Right ventricle myocardium inferior (tissue), 1 donor: ENCODE measurements at regions not wholly inside any gene's neighbourhood (a gene's known extent, or its start where the extent isn't known, plus 50 kb on each side); places are given as distances from the start of the nearest gene placed in this dataset.

ENCODE experiments used
- ATAC-seq: fragments of 200-7000 bp; cut with Tn5 transposase; one replicate; pipeline ENCODE4 v1.9.1; 2020; ENCODE audit warnings: mild to moderate bottlenecking, moderate library complexity
- DNase-seq: peaks from one replicate; pipeline ENCODE4 v3.0.0; 2021; ENCODE audit errors: missing footprints
- intact Hi-C: fragments of 100-400 bp; cut with DNase I; formaldehyde crosslinking; loops from one replicate; pipeline ENCODE4 v1.11.0; 2022
- donor health status: DM: no; HTN: yes; CAD: no; lungs with severe emphysema.

DNA sequence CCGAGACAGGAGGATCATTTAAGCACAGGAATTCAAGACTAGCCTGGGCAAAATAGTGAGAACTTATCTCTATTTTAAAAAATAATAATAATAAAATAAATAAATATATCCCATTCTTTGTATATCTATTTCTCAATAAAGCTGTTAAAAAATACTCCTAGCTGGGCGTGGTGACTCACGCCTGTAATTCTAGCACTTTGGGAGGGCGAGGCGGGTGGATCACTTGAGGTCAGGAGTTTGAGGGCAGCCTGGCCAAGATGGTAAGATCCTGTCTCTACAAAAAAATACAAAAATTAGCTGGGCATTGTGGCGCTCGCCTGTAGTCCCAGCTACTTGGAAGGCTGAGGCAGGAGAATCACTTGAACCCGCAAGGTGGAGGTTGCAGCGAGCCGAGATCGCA lies 75.7 kb upstream of the TBX3 start:
- intact Hi-C loops, result loop anchor here (5.0 kb wide), 1 partner anchor 38 kb away; no protein-coding TSS in a partner anchor
- ATAC-seq (no peak), DNase-seq (no peak)

DNA sequence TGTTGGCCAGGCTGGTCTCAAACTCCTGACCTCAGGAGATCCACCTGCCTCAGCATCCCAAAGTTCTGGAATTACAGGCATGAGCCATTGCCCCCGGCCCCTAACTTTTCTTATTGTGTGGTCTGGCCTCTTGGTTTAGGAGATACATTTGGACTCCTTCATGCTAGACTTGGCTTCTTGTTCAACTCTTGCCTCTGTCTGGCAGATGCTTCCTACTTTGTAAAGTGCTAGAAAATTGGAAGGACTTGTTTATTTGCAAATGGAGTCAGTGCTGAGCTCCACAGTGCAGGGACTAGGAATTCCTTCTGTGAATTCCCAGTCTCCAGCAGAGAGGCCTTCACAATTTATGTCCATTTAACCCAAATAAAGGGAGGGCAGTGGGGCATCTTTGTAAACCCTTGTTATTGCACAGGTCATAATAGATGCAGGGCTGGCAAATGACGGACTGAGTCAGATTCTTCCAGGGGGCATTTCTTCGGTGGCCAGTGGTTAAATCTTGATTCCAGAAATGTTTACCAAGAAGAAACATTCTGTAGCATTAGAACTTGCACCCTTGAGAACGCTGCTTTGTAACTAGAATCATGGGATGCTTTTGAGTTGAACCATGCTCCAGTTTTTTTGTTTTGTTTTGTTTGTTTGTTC lies 73.8 kb upstream of the TBX3 start:
- intact Hi-C loops, result no loop called here
- ATAC-seq (no peak), DNase-seq (no peak)

DNA sequence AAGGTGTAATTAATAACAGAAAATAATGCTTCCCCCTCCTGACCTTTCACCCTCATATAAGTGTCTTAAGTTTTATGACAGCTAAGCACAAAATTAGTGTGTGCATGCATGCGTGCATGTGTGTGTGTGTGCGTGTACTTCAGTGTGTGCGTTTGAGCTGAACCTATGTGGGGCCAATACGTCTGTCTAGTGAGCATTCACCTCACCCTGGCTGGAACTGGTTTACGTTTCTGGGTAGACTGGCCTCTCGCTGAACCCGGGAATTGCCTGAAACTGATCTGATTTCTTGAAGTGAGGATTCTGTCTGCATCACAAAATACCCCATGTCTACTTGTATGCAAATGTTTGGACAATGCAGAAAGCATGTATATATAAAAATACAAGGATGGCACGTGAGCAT lies 68.2 kb upstream of the TBX3 start:
- DNase-seq (no peak), ATAC-seq (no peak)
- intact Hi-C loops, result no loop called here

DNA sequence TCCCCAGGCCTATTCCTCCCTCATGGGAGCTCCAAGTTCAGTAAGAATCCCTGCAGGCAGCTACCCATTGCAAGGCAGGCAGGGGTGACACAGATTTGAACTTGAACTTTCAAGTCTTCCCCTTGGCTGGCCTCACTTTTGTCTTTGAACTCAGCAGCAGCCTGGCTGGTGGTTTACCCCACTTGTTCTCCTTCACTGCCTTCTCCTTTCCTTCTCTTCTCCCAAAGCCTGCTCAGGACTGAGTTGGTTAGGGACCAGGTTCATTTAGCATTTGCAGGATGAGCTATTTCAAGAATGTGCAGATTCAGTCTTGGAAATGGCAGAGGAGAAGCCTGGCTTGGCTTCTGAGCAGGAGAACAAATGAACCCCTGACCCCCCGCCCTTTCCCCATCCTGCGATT lies 67.7 kb upstream of the TBX3 start:
- ATAC-seq (no peak), DNase-seq (no peak)

GRCh38 chr12:114750917-114751316 lies 66.9 kb upstream of the TBX3 start:
- DNase-seq (no peak), ATAC-seq (peak; percentile 56)
- intact Hi-C loops, result no loop called here

More for the DNA sequence above, 67.7 kb upstream of the TBX3 start:
- intact Hi-C loops, result no loop called here

DNA sequence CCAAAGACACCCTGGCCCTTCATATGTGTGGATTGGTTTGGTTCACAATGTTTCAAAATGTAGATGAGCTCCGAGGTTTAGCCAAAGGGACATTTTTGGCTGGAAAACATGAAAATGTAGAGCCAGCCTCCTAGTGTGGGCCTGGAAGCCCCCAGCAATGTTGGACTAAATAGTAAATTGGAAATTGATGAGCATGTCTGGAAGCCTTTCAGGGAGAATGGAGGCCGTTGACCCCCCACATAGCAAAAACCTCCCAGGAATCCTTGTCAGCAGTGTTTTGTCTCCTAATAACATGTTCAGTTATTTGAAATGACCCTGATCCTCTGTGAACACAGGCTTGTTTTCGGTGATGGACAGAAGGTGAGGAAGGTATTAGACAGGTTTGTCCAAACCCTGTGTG lies 65.1 kb upstream of the TBX3 start:
- intact Hi-C loops, result no loop called here
- no peak for ATAC-seq
- no peak for DNase-seq

DNA sequence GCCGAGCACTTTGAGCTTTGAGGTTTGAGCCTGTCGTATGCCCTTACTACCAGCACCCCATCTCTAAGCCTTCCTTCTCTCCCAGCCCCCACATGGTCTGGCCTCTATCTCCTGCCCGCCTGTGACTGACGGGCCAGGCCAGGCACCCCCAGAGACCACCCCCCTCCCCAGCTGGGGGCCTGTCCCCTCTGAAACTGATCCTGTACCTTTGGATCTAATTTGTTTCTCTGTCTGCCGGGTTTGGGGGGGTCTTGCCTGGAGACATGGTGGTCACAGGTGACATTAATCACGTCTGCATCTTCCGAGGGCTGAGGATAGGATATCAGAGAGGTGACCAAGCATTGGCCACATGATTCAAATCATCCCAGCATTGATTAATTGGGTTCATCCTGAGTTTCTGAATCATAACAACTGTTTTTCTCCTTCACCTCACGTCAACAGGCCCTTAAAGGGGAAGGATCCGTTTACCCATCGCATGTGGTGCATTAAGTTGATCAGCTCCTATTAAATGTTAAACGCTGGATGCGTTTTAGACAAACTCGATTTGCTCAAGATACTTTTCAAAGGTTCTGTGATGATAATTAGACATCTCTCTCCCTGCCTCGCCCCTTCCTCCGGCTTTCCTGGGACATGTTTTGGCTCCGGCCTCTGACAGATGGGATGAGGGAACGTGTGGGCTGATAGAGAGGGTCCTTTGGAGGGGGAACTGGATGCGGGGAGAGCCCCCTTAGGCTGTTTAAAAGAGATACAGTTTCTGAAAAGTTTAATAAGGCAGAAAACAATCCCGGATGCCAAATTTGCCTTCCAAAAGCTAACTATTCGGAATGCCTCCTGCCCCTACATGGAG lies 63.3 kb upstream of the TBX3 start:
- ATAC-seq (no peak), DNase-seq (no peak)
- intact Hi-C loops, result no loop called here

GRCh38 chr12:114746297-114747011 lies 62.5 kb upstream of the TBX3 start:
- intact Hi-C loops, result no loop called here
- no peak for ATAC-seq

DNA sequence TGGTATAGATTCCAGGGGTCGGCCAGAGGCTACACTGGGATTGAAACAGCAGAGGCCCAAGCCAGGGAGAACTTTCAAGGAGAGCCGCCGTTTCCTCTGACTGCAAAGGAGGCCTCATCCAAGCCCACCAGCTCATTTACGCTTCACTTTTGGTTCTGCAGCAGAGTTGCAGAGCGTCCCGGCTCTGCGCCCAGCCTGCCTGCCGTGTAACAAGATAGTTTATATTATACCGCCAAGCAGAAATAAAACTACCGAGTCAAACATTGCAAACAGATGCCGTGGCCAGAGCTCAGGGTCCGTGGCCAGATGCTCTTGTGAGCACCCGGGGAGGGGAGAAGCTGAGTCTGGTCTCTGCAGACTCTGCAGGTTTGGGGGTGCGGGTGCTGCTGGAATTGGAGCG lies 60.7 kb upstream of the TBX3 start:
- no peak for ATAC-seq
- intact Hi-C loops, result no loop called here
- no peak for DNase-seq

More at GRCh38 chr12:114746297-114747011, 62.5 kb upstream of the TBX3 start:
- no peak for DNase-seq

- DNase-seq (no peak), ATAC-seq (no peak)
Observed at GRCh38 chr12:114744285-114744684, 60.3 kb upstream of the TBX3 start.

GRCh38 chr12:114743799-114744198 lies 59.8 kb upstream of the TBX3 start:
- intact Hi-C loops, result no loop called here
- no peak for DNase-seq
- ATAC-seq, result no peak

More at GRCh38 chr12:114744285-114744684, 60.3 kb upstream of the TBX3 start:
- intact Hi-C loops, result no loop called here

DNA sequence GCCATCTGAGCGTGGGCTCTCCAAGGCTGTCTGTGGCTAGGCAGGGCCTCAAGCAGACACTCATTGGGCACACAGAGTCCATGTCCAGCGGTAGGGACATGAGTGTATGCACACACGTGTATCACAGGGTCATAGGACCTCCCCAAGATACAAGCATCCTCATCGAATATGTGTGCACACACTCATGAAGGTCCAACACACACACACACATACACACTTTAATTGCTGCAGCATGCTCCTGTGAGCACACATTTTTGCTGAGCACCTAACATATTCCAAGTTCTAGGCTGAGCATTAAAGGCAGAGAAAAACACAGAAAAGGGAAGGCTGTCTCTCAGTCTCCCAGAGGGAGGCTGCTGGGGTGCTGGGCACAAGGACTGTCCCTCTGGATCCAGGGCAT lies 59.3 kb upstream of the TBX3 start:
- DNase-seq, result no peak
- no peak for ATAC-seq
- intact Hi-C loops, result no loop called here

DNA sequence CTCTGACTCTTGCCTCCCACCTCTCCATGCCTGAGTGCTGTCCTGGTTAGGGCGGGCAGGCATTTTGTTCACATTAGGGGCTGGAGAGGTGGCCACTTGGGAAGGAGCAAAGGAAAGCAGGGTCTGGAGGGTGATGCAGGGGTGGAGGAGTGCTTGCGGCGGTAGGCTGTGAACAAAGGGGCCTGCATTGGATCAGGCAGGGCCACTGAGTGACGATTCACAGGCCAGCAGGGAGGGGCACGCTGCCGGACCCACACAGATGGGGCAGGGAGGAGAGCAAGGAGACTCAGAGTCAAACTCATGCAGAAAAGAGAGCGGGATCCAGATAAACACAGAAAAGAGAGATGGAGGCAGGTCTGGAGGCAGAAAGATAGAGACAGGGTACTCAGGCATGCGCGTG lies 58.4 kb upstream of the TBX3 start:
- DNase-seq, result no peak
- ATAC-seq, result no peak
- intact Hi-C loops, result no loop called here

DNA sequence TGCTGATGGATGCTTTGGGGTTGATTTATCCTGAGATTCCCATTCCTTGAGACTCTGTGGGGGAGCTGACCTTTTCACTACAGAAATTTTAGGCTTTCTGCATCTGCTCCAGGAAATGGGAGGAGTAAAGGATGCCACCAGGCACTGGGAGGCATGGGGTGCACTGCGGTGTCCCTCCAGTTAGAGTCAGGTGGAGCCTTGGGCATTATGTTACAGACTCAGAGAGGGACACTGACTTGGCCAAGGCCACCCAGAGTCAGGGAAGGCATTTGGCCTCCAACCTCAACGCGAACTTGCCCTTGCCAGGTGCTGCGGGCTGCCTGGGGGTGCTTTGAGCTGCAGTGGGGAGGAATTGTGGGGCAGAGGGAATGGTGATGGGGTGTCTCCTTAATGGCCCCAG lies 58.0 kb upstream of the TBX3 start:
- ATAC-seq (no peak), DNase-seq (no peak)
- intact Hi-C loops, result no loop called here

DNA sequence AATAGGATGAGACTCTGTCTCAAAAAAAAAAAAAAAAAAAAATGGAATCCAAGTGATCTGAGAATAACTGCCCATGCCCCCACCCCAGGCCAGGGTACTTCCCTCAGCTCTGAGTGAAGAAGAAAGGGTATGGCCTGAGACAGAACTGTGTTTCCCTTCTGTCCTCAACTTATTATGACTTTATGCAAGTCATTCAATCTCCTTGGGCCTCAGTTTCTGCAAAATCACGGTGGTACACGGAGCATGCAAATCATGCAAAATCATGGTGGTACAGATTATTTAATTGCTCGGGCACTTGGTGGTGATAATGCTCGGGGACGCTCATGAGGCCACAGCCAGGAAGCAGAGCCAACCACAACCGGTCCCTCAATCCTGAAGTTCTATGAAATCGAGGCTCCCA lies 56.5 kb upstream of the TBX3 start:
- ATAC-seq (no peak), DNase-seq (no peak)
- intact Hi-C loops, result no loop called here

DNA sequence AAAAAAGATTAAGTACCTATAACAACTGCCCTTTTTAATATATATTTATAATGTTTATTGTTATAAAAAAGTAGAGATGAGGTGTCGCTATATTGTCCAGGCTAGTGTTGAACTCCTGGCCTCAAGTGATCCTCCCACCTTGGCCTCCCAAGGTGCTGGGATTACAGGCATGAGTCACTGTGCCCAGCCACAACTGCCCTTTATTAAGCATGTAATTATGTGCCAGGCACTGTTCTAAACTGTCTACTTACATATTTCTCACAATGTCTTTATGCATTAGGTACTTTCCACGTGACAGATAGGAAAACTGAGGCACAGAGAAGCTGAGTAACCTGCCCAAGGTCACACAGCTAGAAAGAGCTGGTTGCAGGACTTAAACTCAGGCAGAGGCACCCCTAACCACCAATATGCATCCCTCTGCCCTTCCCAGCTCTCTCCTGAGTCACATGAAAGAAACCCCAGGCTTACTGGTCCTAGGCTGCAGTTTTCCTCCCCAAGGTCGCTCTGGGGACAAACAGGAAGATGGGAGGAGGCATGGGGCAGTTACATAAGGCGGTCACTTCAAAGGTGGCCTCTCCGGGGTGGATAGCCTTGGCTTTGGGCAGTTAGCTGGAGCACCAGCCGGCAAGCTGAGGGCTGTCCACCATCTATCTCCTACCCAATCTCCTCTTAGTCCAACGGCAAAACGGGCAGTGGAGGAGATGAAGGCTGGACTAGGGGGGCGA lies 54.6 kb upstream of the TBX3 start:
- no peak for DNase-seq
- ATAC-seq, result no peak
- intact Hi-C loops, result no loop called here

DNA sequence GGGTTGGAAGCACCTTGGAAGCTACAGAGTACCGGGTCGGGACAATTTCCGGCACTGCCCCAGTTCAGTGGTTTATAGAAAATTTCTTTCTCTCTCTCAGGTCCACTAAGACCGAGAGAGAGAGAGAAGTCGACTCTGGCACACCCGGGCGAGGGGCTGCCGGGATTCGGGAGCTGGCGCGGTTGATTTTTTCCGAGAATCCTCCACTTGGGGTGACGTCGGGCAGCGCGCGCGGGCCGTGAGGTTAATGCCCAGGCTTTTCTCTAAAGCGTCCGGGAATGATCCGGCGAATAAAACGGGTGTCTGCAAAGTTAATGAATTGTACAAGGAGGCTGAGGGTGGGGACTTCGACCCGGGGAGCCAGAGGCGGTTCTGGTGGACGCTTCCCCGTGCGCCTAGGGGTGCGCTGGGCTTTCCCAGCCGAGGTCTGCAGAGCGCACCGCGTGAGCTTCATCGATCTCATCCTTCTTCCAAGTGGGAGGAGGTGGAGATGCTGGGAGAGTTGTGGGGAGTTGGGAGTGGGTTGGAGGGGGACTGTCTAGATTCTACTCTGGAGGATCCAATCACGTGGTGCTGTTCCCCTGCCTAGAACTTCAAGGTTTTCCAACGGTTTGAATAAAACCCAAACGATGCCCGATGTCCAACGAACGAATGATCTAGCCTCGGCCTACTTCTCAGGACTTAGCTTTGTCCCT lies 51.9 kb upstream of the TBX3 start:
- ATAC-seq (no peak), DNase-seq (no peak)
- intact Hi-C loops, result no loop called here

DNA sequence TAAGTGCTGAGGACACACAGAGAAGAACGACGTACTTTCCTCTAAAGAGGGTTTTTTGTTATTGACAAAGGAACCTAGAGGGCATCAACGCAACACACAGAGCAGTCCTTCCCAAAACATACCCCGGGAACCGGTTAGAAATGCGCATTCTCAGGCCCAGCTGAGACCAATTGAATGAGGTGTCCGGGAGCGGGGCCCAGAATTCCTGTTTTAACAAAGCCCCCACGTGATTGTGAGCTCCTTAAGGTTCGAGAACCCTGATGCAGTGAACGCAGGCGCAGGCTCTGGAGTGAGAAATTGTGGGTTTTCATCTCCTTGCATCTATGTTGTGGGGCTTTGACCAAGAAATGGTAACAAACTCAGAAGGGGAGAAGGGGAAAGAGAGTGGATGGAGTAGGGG lies 51.0 kb upstream of the TBX3 start:
- intact Hi-C loops, result no loop called here
- ATAC-seq (no peak), DNase-seq (no peak)

DNA sequence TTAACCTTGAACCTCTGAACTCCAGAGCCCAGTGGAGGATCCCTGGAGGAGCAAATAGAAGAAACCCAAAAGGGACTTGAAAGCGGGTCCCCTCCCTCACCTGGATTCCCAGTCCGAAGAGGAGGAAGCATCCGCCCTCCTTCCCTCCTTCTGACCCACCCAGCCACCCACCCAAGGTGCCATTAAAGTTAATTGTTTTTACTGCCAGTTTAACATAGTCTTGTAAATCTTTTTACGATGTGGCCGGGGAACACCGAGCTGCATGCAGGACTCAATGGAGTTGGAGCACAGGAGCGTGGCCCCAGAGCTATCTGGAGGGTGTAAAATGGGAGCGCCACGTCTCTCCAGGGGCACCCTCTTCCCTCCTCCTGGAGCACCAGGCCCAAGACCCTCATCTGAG lies 49.9 kb upstream of the TBX3 start:
- no peak for ATAC-seq
- intact Hi-C loops, result no loop called here
- no peak for DNase-seq
